ENCODE measurements at regions not wholly inside any gene's neighbourhood (a gene's known extent, or its start where the extent isn't known, plus 50 kb on each side); places are given as distances from the start of the nearest gene placed in this dataset.
"Not testable (repeated sequence)": the region's sequence is repeated elsewhere in the genome, so short reads cannot be mapped to it uniquely, and the experiment has no call there.

GRCh38 chr3:153440311-153440710 lies 278.3 kb downstream of the RAP2B start:
- DNase-seq (ENCODE audit: low read depth, low spot score), result no peak

- DNase-seq (ENCODE audit: low read depth, low spot score), result no peak
These were observed 280.4 kb downstream of the RAP2B start for GRCh38 chr3:153442386-153442785.

GRCh38 chr3:153442799-153443487 lies 280.9 kb downstream of the RAP2B start:
- DNase-seq (ENCODE audit: low read depth, low spot score), result no peak

DNA sequence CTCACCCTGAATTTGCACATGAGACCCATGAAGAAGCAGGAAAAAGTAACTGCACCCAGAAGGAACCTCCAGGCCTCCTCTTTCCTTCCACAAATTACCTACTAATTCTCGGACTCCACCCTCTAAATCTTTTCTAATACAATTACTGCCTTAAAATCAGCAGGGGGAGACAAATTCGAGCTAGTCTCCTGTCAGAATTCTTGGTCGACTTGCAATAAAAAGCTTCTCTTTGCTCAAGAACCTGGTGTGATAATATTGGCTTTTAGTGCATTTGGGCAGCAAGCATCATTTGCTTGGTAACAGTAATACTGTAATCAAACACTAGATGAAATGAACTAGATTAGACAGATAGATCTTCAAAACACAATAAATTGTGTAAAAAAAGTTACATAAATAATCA lies 281.9 kb downstream of the RAP2B start:
- DNase-seq (ENCODE audit: low read depth, low spot score), result no peak

- no peak for DNase-seq (ENCODE audit: low read depth, low spot score)
These were observed 283.8 kb downstream of the RAP2B start for GRCh38 chr3:153445817-153446216.

- no peak for DNase-seq (ENCODE audit: low read depth, low spot score)
These were observed 286.3 kb downstream of the RAP2B start for GRCh38 chr3:153448151-153448829.

GRCh38 chr3:153456833-153457545 lies 295.0 kb downstream of the RAP2B start:
- DNase-seq (ENCODE audit: low read depth, low spot score), result no peak

DNA sequence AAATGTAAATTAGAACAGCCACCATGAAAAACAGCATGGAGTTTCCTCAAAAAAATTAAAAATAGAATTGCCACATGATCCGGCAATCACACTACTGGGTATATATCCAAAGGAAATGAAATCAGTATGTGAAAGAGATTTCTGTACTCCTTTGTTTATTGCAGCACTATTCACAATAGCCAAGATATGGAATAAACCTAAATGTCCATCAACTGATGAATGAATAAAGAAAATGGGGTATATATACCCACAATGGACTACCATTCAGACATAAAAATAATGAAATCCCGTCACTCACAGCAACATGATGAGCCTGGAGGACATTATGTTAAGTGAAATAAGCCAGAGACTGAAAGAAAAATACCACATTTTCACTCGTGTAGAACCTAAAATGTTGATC lies 296.9 kb downstream of the RAP2B start:
- DNase-seq (ENCODE audit: low read depth, low spot score), result no peak

- DNase-seq (ENCODE audit: low read depth, low spot score), result no peak
These were observed 300.5 kb downstream of the RAP2B start for GRCh38 chr3:153462545-153462944.

DNA sequence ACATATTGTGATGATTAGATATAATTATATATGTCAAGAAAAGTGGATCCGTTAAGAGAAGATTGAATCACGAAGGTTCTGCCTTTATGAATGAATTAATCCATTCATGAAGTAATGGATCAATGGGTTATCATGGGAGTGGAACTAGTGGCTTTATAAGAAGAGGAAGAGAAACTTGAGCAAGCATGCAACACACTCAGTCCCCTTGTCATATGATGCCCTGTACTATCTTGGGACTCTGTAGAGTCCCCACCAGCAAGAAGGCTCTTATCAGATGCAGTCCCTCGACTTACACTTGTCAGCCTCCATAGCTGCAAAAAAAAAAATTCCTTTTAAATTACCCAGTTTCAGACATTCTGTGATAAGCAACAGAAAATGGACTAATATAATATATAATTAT lies 301.9 kb downstream of the RAP2B start:
- no peak for DNase-seq (ENCODE audit: low read depth, low spot score)

DNA sequence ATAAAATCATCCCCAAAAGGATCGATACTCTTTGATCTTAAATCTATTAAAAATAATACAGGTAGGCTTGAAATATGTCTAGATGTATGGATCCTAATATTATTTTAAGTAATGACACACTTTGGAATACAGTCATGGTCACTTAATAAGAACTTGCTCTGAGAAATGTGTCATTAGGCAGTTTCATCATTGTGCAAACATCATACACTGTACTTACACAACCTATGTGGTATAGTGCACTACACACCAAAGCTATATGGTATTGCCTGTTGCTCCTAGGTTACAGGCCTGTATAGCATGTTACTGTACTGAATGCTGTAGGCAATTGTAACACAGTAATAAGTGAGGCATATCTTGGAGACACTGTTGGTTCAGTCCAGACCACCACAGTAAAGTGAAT lies 307.1 kb downstream of the RAP2B start:
- DNase-seq (ENCODE audit: low read depth, low spot score), result no peak

DNA sequence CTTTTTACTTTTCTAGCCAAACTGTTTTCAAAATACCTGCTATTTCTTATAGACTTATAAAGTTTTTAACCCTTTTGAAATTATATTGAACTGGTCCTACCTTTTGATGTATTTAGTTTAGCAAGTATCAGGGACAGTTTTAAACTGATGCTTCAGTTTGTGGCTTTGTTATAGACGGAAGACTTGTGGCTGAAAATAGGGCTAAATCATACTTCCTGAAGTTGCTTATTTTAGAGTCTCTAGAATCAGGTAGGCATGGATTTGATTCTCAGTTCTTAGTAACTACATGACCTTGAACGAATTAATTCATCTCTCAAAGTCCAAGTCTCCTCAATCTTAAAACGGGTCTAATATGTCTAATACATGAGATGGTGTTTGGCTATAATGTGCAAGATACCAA lies 322.8 kb downstream of the RAP2B start:
- no peak for DNase-seq (ENCODE audit: low read depth, low spot score)

DNA sequence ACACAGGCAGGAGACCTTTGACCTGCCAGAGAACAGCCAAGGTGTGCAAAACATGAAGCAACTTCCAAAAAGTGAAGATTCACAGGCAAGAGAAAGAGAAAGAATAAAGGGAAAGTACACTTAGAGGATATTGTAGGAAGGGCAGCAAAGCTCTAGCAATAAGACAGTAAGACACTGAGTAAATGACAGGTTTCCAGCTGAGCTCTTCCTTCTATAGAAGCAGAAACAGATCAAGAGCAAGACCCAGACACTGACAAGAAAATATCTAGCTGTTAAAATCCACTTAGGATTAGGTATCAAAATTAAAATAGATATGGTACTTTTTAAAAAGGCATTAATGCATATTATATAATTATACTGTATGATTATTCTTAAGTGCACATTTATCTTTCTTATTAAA lies 333.4 kb downstream of the RAP2B start:
- no peak for DNase-seq (ENCODE audit: low read depth, low spot score)

DNA sequence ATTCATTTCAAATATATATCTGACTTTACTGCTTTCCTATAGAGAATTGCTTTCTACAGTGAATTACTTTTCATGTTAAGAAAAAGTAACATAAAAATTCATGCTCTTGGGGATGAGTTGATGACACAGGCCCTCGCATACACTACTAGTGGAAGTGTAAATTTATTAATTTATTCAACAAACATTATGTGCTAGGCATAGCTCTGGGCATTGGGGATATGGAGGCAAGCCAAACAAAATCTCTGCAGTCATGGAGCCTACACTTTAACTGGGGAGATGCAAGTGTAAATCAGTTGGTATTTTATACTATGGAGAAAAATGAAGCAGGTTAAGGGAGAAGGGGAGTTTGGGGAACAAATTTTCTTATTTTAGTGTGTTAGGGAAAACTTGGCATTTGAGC lies 340.7 kb downstream of the RAP2B start:
- no peak for DNase-seq (ENCODE audit: low read depth, low spot score)

GRCh38 chr3:153503873-153504272 lies 341.8 kb downstream of the RAP2B start:
- DNase-seq (ENCODE audit: low read depth, low spot score), result no peak

- DNase-seq (ENCODE audit: low read depth, low spot score), result not testable (repeated sequence)
These were observed 344.2 kb downstream of the RAP2B start for GRCh38 chr3:153506205-153506604.

GRCh38 chr3:153506686-153507085 lies 344.7 kb downstream of the RAP2B start:
- not testable (repeated sequence) for DNase-seq (ENCODE audit: low read depth, low spot score)

- no peak for DNase-seq (ENCODE audit: low read depth, low spot score)
These were observed 351.2 kb downstream of the RAP2B start for GRCh38 chr3:153513236-153513635.

DNA sequence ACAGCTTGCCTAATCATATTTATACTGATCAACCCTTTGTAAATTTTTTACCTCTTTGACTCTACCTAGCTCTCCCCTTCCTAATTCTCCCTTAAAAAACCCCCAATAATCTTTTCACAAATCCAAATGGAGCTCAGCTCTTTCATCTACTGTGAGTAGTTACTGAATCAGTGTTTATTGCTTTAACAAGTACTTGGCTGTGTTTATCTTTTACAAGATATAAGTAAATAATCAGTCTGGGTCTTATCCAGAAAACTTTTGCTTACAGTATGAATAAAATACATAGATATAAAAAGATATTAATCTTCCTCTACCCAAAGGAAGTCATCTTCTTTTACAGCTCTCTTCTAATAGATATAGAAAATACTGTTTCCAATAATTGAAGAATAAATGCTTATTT lies 366.4 kb downstream of the RAP2B start:
- no peak for DNase-seq (ENCODE audit: low read depth, low spot score)

DNA sequence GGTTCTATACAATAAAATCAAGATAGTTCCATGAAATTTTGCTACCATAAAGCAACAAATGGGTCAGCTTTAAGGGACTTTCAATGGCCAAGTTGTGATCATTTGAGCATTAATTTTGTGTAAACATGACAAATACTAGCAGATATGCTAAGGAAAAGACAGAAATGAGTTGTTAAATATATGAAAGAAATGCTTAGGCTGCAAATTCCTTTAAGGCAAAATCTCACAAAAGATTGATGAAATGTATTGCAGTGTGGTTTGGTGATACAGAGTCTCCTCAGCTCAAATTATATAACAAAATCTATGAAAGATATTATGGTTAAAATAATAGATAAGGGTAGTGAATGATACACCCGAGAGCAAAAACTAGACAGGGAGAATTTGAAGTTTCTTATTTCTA lies 377.2 kb downstream of the RAP2B start:
- DNase-seq (ENCODE audit: low read depth, low spot score), result no peak

GRCh38 chr3:153545471-153545870 lies 383.4 kb downstream of the RAP2B start:
- DNase-seq (ENCODE audit: low read depth, low spot score), result no peak

DNA sequence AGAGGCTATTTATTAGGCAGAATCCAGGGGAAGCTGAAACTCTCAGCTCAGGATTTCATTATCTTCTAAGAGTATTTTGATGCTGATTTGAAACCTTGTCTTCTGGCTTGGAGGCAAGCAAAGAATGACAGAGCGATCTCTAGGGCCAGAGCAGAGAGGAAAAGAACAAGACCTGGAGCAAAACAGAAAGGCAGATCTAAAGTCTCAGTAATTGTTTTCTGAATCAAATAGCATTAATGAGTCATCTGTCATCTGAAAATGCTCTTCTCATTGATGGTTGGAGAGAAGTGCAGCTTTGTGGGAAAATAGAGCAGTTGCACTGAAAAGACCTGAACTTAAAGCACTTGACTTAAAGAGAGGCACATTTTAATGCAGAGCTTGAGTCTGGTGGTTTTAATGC lies 385.9 kb downstream of the RAP2B start:
- no peak for DNase-seq (ENCODE audit: low read depth, low spot score)

GRCh38 chr3:153549686-153550085 lies 387.7 kb downstream of the RAP2B start:
- DNase-seq (ENCODE audit: low read depth, low spot score), result not testable (repeated sequence)
